Parathyroid adenoma (tissue), 2 donors: ENCODE measurements at regions not wholly inside any gene's neighbourhood (a gene's known extent, or its start where the extent isn't known, plus 50 kb on each side); places are given as distances from the start of the nearest gene placed in this dataset.

Experiments used
- H2AFZ ChIP-seq: fragments of 300-600 bp; sonication (generic); one replicate; pipeline ENCODE4 v1.7.0; 2017; ENCODE audit warnings: antibody characterized with exemption, mild to moderate bottlenecking
- H3K27ac ChIP-seq: fragments of 300-600 bp; sonication (generic); one replicate; pipeline ENCODE4 v1.7.0; 2017
- H3K27me3 ChIP-seq: fragments of 300-600 bp; sonication (generic); one replicate; pipeline ENCODE4 v1.7.0; 2017; ENCODE audit warnings: low read length; ENCODE audit not compliant: control insufficient read depth, insufficient read depth
- H3K36me3 ChIP-seq: fragments of 300-600 bp; sonication (generic); one replicate; pipeline ENCODE4 v1.7.0; 2017; ENCODE audit warnings: low read length; ENCODE audit not compliant: control insufficient read depth, insufficient read depth
- H3K4me1 ChIP-seq: fragments of 300-600 bp; sonication (generic); one replicate; pipeline ENCODE4 v1.7.0; 2017; ENCODE audit warnings: control low read depth
- H3K4me2 ChIP-seq: fragments of 300-600 bp; sonication (generic); one replicate; pipeline ENCODE4 v1.7.0; 2017; ENCODE audit warnings: low read length
- H3K4me3 ChIP-seq: fragments of 300-600 bp; sonication (generic); one replicate; pipeline ENCODE4 v1.7.0; 2017; ENCODE audit warnings: low read depth, low read length
- H3K79me2 ChIP-seq: fragments of 300-600 bp; sonication (generic); one replicate; pipeline ENCODE4 v1.7.0; 2017; ENCODE audit warnings: control low read depth
- H3K9ac ChIP-seq: fragments of 300-600 bp; sonication (generic); one replicate; pipeline ENCODE4 v1.7.0; 2017; ENCODE audit warnings: mild to moderate bottlenecking
- H3K9me3 ChIP-seq: fragments of 300-600 bp; sonication (generic); one replicate; pipeline ENCODE4 v1.7.0; 2017; ENCODE audit warnings: low read length; ENCODE audit not compliant: control insufficient read depth
- TF ChIP-seq, protein P1 (sequence below): fragments of 300-600 bp; sonication (generic); IDR thresholded peaks from one replicate; pipeline ENCODE4 v1.7.0; 2017; ENCODE audit warnings: antibody characterized with exemption, mild to moderate bottlenecking
- donor health status: primary hyperparathyroidism.

DNA sequence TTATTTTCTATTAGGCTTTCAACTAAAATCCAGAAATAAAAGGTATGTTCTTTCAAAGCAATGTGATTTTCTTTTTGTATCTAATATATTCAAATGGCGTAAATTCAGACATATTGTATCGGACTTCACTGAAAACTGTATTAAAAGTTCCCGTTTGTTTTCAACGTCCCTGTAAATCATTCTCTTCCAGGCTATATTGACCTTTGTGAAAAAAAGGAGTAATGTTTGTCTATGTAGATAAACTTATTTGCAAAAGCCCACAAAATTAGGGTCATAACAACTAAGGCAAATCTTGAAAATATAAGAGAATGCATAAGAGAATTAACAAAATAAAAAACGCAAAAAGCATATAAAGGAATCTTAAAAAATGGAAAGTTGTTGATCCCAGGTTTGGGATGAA lies 1492.4 kb downstream of the AACS start:
- TF ChIP-seq, protein P1, sequence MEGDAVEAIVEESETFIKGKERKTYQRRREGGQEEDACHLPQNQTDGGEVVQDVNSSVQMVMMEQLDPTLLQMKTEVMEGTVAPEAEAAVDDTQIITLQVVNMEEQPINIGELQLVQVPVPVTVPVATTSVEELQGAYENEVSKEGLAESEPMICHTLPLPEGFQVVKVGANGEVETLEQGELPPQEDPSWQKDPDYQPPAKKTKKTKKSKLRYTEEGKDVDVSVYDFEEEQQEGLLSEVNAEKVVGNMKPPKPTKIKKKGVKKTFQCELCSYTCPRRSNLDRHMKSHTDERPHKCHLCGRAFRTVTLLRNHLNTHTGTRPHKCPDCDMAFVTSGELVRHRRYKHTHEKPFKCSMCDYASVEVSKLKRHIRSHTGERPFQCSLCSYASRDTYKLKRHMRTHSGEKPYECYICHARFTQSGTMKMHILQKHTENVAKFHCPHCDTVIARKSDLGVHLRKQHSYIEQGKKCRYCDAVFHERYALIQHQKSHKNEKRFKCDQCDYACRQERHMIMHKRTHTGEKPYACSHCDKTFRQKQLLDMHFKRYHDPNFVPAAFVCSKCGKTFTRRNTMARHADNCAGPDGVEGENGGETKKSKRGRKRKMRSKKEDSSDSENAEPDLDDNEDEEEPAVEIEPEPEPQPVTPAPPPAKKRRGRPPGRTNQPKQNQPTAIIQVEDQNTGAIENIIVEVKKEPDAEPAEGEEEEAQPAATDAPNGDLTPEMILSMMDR, result no peak
- no peak overlapping the region for H2AFZ ChIP-seq
- no peak overlapping the region for H3K4me3 ChIP-seq
- no peak overlapping the region for H3K4me2 ChIP-seq
- H3K79me2 ChIP-seq, result no peaks in the 10 kb centered on the region
- H3K9me3 ChIP-seq, result no peaks in the 10 kb centered on the region
- no peaks in the 10 kb centered on the region for H3K4me1 ChIP-seq
- no peaks in the 10 kb centered on the region for H3K27me3 ChIP-seq
- H3K9ac ChIP-seq, result no peak overlapping the region
- H3K36me3 ChIP-seq, result no peaks in the 10 kb centered on the region
- H3K27ac ChIP-seq, result no peak overlapping the region

DNA sequence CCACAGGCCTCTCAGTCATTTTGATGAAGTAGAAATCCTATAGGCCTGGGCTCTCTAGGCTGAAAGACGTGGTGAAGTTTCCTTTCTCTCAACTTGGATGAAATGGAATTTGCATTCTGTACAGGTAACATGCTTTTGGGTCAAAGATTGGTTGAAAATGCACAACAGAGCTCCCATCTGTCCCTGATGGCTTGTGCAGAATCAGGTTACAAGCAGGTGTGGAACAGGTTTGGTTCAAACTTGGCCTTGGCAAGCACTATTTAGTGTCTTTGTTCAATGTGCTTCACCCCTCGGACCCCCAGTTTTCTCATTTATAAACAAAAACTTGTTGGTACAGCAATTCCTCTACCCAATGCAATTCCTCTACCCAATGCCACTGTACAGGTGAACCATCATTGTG lies 1493.0 kb downstream of the AACS start:
- no peaks in the 10 kb centered on the region for H3K36me3 ChIP-seq
- no peaks in the 10 kb centered on the region for H3K9me3 ChIP-seq
- no peak overlapping the region for H3K4me2 ChIP-seq
- H3K4me3 ChIP-seq, result no peak overlapping the region
- no peak overlapping the region for H3K27ac ChIP-seq
- H3K9ac ChIP-seq, result no peak overlapping the region
- no peaks in the 10 kb centered on the region for H3K79me2 ChIP-seq
- no peaks in the 10 kb centered on the region for H3K4me1 ChIP-seq
- no peak overlapping the region for H2AFZ ChIP-seq
- H3K27me3 ChIP-seq, result no peaks in the 10 kb centered on the region
- TF ChIP-seq, protein P1, result no peak

DNA sequence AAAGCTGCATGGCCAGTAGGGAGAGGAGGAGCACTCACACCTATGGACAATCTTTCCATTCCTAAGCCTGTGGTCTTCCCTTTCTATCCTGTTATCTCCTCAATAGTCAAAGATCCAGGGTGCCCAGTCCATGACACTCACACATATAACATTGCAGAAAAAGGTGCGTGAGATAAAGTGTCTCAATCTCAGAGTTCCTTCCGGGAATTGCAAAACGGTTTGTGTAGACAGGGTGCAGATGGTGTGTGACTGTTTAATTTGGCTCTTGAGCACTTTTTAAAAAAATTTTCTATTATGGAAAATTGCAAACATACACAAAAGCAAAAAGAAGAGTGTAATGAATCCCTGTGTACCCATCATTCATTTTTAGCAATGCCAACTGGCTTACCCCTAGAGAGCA lies 1493.6 kb downstream of the AACS start:
- Histone ChIP-seq H3K79me2 (no peaks in the 10 kb centered on the region), H3K36me3 (no peaks in the 10 kb centered on the region), H3K27me3 (no peaks in the 10 kb centered on the region), H3K4me1 (no peaks in the 10 kb centered on the region), H3K4me3 (no peak overlapping the region), H3K9me3 (no peaks in the 10 kb centered on the region), H3K4me2 (no peak overlapping the region), H2AFZ (no peak overlapping the region), H3K27ac (no peak overlapping the region), H3K9ac (no peak overlapping the region)
- TF ChIP-seq, protein P1, result no peak

DNA sequence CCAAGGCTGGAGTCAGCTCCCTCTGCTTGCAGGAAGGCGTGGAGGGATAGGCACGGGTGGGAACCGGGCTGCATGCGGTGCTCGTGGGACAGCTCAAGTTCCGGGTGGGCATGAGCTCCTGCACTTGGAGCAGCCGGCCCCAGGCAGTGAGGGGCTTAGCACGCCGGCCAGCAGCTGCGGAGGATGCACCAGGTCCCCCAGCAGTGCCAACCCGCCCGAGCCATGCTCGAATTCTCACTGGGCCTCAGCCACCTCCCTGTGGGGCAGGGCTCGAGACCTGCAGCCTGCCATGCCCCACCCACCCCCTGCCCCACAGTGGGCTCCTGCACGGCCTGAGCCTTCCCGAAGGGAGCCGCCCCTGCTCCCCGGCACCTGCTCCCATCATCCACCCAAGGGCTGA lies 1501.8 kb downstream of the AACS start:
- no peak overlapping the region for H3K4me3 ChIP-seq
- no peak overlapping the region for H3K4me2 ChIP-seq
- no peaks in the 10 kb centered on the region for H3K9me3 ChIP-seq
- no peaks in the 10 kb centered on the region for H3K36me3 ChIP-seq
- no peak overlapping the region for H3K27ac ChIP-seq
- no peaks in the 10 kb centered on the region for H3K4me1 ChIP-seq
- no peaks in the 10 kb centered on the region for H3K27me3 ChIP-seq
- TF ChIP-seq, protein P1, result no peak
- H2AFZ ChIP-seq, result no peak overlapping the region
- H3K9ac ChIP-seq, result no peak overlapping the region
- H3K79me2 ChIP-seq, result no peaks in the 10 kb centered on the region

DNA sequence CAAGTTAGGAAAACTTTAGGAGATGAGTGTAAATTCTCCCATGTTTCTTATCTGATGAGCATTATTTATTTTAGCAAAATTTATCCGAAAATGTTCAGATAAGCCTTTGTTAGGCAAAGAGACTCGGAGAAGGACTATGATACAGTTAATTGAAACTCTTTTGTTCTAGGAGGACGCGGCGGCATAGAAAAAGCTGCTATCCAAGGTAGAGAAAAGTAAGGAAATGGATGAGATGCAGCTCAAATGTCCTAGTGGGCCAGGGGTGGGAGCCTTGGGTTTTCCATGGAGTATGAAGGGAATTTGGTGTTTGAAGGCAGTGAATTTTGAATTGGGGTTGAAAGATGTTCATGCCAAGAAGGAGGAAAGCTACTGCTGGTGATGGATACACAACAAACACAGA lies 1504.5 kb downstream of the AACS start:
- TF ChIP-seq, protein P1, result no peak
- no peaks in the 10 kb centered on the region for H3K27me3 ChIP-seq
- H3K79me2 ChIP-seq, result no peaks in the 10 kb centered on the region
- H3K36me3 ChIP-seq, result no peaks in the 10 kb centered on the region
- no peaks in the 10 kb centered on the region for H3K9me3 ChIP-seq
- no peaks in the 10 kb centered on the region for H3K4me1 ChIP-seq
- H3K4me3 ChIP-seq, result no peak overlapping the region
- no peak overlapping the region for H3K4me2 ChIP-seq
- no peak overlapping the region for H3K27ac ChIP-seq
- H2AFZ ChIP-seq, result no peak overlapping the region
- no peak overlapping the region for H3K9ac ChIP-seq
